ENCODE measurements at regions not wholly inside any gene's neighbourhood (a gene's known extent, or its start where the extent isn't known, plus 50 kb on each side); places are given as distances from the start of the nearest gene placed in this dataset.
"Not testable (repeated sequence)": the region's sequence is repeated elsewhere in the genome, so short reads cannot be mapped to it uniquely, and the experiment has no call there.

DNA sequence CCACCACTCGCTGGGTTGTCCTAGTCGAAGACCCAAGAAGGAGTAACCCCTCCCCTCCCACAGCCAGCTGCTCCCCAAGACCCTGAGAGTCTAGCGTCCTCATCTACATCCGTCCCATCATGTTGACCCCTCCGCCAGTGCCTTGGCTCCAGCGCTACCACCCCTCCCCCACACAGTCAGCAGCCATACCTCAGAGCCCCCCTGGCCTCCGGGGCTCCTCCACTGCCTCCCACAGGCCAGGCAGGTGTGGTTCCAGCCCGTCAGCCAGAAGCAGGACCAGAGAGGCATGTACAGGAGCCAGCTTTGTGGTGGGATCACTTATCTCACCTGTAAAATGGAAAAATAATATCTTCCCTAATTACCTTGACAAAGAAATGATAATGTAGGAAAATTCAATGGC lies 51.5 kb upstream of the PHF21B start:
- DNase-seq (ENCODE audit: low read depth): no peak

DNA sequence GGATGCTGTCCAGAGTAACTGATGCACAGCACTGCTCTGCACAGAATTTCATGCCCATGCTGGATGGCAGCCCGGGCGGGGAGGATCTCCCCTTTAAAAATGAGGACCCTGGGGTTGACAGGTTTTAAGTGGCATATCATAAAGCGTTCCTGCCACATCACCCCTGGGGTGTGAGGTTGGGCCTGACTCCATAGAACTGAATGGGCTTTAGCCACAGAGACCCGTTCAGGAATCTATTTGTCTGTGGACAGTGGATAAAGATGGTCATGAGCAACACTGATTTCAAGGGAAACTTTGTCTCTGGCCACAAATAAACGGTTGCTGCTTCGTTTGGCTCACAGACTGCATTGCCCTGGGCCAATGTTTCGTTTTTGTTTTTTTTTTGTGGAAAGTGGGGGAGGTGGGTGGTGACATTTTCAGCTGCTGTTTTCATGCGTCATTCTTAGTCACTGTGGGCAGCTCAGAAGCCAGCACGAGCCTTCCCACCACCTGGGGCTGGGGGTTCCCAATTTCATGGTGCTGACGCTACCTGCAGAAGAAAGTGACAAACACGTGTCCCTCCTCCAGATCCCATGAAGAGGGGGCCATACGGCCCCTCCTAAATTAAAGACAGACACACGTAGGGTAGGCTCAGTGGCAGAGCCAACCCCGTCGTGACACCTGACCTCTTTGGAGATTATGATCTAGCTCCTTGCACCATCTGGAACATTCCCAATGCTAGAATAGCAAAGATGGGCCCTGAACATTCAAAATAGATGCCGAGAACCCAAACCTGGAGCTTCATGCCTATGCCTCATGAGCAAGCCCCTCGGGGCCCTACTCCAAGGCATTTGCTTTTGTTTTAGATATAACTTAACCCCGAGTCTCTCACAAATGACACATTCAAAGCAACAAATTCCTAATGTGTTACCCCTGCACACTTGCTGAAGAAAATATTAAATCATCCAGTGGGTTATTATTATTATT lies 54.8 kb upstream of the PHF21B start:
- DNase-seq (ENCODE audit: low read depth): peak; percentile 64

DNA sequence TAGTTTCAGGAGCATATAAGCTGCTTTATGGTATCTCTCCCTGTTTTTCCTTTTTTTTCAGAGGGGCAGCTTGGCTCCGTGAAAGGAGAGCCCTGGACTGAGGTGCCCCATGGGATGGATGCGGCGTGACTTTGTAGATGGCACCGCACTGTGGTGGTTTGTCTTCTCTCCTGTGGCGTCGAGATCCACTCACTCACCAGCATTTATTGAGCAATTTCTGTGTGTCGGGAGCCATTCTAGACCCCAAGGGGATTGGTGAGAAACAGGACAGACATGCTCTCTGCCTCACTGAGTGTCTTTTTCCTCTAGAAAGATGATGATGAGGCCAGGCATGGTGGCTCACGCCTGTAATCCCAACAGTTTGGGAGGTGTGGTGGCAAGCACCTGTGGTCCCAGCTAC lies 55.9 kb upstream of the PHF21B start:
- DNase-seq (ENCODE audit: low read depth): no peak

DNA sequence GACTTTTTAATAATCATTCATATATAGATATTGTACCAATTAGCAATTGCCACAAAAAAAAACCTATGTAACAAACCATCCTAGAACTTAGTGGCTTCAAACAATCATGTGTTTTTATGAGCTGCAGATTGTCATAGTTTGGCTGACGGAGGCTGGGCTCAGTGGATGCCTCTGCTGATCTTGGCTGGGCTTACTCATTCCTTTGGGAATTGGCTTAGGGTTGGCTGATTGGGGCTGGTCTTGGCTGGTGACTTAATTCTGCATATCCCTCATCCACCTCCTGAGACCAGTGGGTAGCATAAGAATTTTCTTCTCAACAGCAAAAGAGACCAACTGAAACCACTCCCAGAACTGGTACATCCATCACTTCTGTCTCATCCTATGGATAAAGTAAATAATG lies 57.9 kb upstream of the PHF21B start:
- no peak for DNase-seq (ENCODE audit: low read depth)

DNA sequence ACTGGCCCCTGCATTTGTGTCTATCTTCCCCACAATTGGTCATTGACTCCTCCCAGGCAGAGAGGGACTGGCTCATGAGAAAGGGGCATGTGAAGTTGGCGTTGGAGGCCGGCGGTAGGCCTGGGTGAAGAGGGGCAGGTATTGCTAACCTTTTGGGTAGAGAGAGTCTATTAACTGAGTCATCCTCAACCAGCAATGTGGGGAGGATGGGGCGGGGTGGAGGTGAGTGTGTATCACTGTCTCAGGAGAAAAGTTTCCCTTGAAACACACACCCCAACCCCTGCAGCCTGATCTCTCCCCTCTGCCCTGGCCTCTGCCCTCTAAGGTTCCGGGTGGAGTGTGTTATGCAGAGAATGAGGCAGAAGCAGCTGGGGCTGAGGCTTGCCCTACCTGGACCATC lies 60.1 kb upstream of the PHF21B start:
- no peak for DNase-seq (ENCODE audit: low read depth)

DNA sequence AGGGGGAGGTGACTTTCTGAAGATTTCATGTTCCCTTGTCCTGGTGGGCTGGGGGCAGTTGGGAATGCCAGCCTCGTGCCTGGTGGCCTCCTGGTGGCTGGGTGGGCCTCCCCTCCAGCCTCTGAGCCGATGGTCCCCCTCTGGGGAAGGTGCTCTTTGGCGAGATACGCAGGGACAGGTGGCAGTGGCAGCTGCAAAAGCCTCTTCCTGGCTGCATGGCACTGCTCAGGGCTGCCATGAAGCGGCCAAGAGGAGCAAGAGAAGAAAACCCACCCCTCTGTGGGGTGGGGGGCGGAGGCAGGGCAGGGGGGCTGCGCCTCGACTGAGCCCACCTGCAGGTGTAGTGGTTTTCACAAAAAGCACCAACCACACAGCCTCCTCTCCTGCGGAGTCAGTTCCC lies 61.8 kb upstream of the PHF21B start:
- DNase-seq (ENCODE audit: low read depth): no peak

DNA sequence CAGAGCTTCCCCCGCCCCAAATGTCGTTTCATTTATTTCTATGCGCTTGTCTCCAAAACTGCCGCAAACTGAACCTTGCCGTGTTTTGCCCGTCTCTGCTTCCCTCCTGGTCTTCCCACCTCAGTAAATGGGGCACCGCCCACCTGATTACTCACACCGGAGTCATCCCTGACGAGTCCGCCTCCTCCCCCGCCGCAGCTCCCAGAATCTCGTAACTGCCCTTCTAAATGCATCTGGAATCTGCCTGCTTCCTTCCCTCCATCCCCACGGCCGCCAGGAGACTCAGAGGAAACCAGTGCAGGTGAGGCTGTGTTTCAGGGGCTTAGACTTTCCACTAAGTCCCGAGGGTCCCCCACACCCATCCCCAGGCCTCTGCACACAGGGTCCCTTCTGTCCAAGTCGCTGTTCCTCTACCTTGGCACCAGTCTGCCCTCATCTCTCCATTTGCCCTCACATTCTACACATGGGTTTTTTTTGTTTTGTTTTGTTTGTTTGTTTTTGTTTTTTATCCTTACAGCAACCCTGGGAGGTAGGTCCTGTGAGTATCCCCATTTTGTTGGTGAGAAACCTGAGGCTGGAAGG lies 62.6 kb upstream of the PHF21B start:
- DNase-seq (ENCODE audit: low read depth): peak; percentile 74

DNA sequence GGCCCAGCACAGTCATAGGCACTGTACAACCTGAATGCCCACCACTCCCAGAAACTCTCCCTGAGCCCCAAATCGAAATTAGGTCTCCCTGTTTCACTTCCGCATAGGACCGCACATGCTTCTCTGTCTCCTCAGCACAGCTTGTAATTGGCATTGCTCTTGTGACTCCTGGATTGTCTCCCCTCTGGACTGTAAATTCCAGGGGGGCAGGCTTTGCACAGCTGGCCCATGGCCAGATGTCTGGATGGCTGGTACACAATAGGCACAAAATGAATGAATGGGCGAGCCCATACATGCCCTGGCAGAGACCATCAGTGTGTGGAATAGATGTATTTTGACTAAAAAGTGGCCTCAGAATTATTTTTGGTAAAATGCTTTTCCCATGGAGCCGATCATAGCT lies 63.3 kb upstream of the PHF21B start:
- DNase-seq (ENCODE audit: low read depth): no peak

DNA sequence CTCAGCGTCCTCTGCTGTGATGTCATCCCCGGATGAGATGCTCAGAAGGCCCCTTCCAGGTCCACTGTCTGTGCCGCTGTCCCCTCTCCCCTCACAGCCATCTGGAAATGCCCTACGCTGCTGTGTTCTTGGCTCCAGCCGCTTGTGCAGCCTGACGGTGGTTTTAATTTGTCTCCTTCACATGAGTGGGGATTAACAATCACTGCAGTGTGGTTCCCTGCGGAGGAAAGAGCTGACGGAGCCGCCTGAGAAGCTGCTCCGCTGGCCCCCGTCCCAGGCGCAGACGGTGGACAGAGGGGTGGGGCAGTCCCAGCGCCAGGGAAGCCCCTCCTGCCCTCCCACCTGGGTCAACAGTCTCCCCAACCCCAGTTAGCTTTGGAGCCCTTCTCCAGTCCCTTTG lies 67.5 kb upstream of the PHF21B start:
- DNase-seq (ENCODE audit: low read depth): no peak

DNA sequence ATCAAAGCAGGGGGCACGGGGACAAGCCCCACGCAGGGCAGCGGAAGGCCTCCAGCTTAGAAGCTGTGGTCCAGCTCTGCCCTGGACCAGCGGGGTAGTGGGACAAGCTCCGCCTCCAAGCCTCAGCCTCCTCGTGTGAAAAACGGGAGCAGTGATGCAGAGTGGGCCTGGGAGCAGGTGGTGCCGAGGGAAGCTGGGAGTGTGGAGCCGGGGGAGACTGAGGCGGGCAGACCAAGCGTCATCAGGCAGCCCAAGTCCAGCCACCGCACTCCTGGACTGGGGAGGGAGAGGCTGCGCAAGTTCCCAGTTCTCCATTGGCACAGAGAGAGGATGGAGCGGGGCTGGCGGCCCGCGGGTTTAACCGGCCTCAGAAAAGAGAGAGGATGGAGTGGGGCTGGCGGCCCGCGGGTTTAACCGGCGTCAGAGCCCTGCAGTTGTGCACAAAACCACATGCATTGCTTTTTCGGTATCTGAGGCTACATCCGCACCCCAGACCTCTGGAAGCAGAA lies 68.1 kb upstream of the PHF21B start:
- DNase-seq (ENCODE audit: low read depth): no peak

DNA sequence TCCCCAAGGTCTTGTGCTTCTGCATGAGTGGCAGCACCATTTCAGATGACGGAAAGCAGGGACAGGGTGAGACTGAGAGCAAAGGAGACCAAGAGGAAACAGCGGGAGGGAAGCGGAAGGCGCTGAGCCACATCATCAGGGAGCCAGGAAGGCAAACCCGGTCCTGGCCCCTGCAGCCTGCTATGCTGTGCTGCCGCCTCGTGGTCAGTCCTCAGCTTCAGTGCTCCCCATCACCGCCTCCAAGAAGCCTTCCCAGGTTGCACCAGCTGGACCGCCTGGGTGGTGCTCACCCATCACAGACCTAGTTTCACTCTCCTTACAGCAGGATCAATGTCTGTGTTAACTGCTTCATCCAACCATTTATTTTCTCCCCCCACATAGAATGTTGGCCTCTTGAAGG lies 73.0 kb upstream of the PHF21B start:
- no peak for DNase-seq (ENCODE audit: low read depth)

DNA sequence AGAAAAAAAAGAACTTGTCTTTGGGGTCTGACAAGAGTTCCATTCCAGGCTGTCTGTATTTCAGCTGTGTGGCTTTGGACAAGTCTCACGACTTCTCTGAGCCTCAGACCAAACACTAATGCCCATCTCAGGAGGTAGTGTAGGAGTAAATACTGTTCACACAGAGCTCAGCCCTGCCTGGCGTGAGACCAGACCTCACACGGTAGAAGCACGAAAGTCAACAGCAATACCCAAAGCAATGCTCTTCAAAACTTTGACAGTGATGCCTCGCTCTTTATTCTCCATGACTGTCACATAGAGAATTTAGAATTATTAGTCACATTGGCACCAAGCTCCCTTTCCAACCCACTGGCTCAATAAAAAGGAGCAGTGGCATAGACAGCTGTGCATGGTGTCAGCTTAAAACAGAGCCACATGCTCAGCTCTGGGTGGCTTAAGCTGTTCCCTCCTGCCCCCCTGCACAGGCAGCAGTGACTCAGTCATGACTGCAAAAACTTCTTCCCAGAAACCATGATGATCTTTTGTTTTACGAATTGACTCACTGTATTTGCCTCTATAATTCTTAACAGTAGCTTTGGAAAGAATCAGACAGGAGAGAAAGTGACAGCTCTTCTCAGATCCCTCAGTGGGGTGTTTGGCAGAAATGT lies 74.0 kb upstream of the PHF21B start:
- DNase-seq (ENCODE audit: low read depth): peak; percentile 81

DNA sequence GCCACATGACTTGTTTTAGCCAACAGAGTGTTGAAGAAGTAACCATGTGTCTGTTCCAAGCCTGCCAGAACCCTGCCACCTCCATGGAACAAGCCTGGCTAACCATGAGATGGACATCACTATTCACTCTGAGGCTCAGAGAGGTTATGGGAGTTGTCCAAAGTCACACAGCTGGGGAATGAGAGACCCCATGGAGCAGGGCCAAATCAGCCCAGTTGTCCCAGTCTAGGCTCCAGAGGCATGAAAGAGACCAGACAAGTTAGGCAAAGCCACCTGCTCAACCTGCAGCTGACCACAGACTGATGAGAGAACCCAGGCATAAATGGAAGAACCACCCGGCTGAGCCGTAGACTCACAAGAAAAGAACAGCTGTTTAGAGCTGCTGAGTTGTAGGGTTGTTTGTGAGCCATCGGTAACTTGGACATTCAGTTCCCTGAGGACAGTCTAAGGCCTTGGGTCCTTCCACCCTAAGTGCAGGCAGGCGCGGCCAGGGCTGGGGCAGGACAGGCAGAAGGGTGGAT lies 74.7 kb upstream of the PHF21B start:
- no peak for DNase-seq (ENCODE audit: low read depth)

DNA sequence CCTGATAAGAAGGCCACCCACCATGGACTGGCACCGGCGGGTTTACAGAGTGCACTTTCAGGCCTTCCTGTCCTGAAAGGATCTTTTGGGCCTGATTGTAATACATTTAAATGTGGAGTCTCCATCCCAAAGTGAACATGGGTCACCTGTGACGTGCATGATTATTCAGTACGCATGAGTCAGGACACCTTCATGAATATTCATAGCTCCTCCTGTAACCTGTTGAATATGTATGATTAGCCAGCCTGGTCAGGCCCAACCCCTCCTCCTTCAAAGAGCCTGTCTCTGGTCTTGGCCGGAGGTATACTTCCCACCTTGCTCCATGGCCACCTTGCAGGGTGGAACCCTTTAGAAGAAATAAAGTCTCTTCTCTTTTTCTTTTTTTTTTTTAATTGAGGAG lies 75.9 kb upstream of the NUP50 start:
- DNase-seq (ENCODE audit: low read depth): no peak

DNA sequence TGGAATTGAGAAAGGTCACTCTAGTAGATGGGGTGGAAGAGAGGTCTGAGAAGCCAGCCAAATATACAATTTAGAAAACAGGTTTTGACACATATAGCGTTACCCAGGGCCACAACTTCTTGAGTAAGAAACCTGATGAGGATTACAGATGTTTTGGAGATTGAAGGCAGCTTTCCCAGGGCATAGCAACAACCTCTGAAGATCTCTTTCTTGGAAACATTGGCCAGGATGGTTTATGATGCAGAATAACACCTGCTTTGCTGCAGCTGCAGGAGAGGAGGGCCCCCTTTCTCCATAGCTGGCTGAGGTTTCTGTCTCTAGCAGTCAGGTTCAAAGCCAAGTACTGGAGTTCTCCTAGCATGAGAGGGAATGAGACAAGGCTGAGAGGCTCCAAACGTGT lies 75.1 kb upstream of the NUP50 start:
- no peak for DNase-seq (ENCODE audit: low read depth)

DNA sequence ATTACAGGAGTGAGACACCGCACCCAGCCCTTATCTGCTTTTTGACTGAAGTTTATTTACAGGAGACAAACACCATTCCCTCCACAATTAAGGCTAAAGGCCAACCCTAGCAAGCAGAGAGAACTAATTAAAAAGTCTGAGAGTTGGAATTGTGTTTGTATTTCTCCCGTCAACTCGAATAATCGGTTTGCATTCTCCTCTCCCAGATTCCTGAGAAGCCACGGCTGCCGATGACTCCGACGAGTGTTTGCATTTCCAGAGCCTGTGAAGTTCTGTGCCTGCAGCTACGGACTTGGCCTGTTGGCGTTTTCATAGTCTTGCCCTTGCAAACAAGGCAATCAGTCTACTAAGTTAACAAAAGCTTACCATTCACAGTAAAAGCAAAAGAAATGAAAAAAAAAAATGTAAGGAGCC lies 73.2 kb upstream of the NUP50 start:
- no peak for DNase-seq (ENCODE audit: low read depth)

DNA sequence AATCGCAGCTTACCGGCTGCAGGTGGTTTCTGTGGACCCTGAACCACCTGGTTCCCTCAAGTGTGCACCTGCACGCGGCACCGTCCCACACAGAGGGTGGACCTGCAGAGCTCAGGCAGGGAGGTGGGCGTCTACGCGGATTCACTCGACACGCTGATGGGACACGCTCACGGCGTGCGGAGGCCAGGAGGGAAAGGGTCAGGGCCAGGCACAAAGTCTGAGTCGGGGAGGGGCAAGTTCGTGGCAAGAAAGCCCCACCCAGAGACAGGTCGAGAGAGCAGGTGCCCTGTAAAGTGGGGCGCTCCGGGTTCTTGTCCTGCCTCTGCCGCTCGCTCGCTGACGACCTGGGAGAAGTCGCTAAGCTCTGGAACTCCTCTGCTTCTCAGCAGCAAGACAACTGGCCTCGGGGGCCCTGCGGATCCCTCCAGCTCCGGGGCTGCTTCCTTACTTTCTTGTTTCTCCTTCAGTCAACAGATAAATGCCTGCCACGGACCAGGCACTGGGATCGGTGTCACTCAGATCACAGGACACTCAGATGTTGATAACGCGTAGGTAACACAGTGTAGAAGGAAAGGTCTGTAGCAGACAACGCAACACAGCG lies 72.4 kb upstream of the NUP50 start:
- DNase-seq (ENCODE audit: low read depth): no peak

DNA sequence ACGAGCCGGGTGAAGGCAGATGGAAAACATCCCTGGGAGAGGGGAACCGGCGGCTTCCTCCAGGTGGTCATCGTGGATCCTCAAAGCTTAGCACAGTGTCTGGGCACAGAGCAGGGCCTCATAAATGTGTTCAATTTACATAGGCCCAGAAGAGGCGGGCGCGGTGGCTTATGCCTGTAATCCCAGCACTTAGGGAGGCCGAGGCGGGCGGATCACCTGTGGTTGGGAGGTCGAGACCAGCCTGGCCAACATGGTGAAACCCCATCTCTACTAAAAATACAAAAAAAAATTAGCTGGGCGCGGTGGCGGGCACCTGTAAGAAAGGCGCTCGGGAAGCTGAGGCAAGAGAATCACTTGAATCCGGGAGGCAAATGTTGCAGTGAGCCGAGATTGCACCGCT lies 71.8 kb upstream of the NUP50 start:
- DNase-seq (ENCODE audit: low read depth): not testable (repeated sequence)

DNA sequence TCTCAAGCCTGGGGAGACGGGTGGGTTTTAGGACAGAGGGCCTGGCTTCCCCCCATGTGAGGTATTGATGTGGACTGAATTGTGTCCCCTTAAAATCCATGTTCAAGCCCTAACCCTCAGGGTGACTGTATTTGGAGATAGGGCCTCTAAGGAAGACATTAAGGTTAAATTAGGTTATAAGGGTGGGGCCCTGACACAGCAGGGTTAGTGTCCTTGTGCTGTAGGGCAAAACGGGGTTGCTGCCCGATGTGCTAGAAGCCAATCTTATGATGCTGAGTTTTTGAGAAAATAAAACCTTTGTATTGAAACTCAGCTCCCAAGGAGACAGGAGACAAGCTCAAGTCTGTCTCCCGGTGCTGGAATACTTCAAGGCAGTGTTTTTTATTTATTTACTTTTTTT lies 71.1 kb upstream of the NUP50 start:
- no peak for DNase-seq (ENCODE audit: low read depth)

DNA sequence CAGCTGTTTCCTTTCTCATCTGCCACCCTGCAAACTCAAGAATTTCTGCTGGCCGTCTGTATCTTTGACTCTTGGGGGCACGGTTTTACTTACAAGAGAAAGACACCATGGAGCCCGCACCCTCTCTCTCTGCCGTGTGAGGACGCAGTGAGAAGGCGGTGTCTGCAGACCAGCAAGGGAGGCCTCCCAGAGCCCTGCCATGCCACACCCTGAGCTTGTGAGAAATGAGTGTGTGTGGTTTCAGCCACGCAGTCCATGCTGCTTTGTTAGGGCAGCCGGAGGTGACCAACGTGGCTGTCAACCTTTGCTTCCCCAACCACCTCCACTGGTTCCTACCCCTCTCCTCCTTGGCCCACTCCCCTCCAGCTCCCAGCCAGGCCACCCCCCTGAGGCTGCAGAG lies 70.1 kb upstream of the NUP50 start:
- DNase-seq (ENCODE audit: low read depth): no peak

DNA sequence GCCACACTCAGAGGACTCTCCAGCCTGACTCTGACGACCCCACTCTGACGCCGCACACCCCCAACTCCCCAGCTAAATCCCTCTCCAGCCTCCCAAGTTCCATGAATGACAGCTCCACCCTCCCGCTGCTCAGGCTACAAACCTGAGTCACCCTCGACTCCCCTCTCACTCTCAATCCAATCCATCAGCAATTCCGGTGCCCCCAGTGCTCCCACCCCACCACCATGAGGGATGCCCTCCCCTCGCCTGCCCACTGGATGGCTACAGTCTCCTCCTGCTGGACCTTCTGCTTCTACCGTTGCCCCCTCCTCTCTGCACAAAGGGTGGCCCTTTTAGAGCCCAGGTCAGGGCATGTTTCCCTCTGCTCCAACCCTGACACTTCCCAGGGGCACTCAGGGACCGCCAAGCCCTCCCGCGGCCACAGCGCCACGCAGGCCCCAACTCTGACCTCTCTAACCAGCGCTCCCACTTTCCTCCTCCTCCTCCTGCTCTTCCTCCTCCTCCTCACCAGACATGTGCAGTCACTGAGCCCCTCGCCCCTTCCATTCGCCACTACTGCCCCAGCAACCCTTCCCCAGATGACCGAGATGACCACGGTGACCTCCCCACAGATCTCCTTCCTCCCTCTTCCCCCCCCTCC lies 69.5 kb upstream of the NUP50 start:
- no peak for DNase-seq (ENCODE audit: low read depth)

DNA sequence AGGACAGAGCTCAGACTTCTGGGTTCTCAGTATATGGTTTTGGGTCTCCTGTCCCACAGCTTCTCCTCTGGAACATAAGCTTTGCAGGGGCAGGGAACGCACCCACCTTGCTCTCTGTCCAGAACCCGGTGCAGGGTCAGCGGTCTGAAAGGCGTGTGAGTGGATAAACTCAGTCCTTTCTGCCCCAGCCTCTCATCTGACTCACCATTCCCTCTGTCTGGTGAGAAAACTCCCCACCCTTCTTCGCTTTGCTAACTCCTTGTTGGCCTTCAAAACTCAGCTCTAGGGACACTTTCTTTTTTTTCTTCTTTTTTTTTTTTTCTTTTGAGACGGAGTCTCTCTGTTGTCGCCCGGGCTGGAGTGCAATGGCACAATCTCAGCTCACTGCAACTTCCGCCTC lies 68.9 kb upstream of the NUP50 start:
- no peak for DNase-seq (ENCODE audit: low read depth)
